GM23338 (cell line): ENCODE measurements at regions not wholly inside any gene's neighbourhood (a gene's known extent, or its start where the extent isn't known, plus 50 kb on each side); places are given as distances from the start of the nearest gene placed in this dataset.

Experiments
- ATAC-seq: fragments of 200-7000 bp; cut with Tn5 transposase; 3 replicates; pipeline ENCODE4 v1.9.1; 2020
- DNase-seq: peaks from one replicate; pipeline ENCODE4 v3.0.0-alpha.2; 2015; ENCODE audit warnings: low spot score
- H2AFZ ChIP-seq: fragments of 200-600 bp; sonication (generic); 2 replicates; pipeline ENCODE4 v1.8.0; 2016; ENCODE audit warnings: antibody characterized with exemption, mild to moderate bottlenecking, moderate library complexity
- H3F3A ChIP-seq: fragments of 200-600 bp; sonication (generic); replicated peaks from 2 replicates; pipeline ENCODE4 v1.8.0; 2017; ENCODE audit warnings: antibody characterized with exemption, mixed run types, low read depth
- H3K27ac ChIP-seq: fragments of 200-600 bp; sonication (generic); 2 replicates; pipeline ENCODE4 v1.6.1; 2016; ENCODE audit warnings: low read depth
- H3K27me3 ChIP-seq: fragments of 200-600 bp; sonication (generic); 2 replicates; pipeline ENCODE4 v1.8.0; 2016; ENCODE audit warnings: mild to moderate bottlenecking, mixed run types, moderate library complexity; ENCODE audit not compliant: insufficient read depth
- H3K36me3 ChIP-seq: fragments of 200-600 bp; sonication (generic); 2 replicates; pipeline ENCODE4 v1.8.0; 2016; ENCODE audit warnings: mild to moderate bottlenecking; ENCODE audit not compliant: insufficient read depth
- H3K4me1 ChIP-seq: fragments of 200-600 bp; sonication (generic); 2 replicates; pipeline ENCODE4 v1.8.0; 2016; ENCODE audit warnings: mild to moderate bottlenecking, moderate library complexity; ENCODE audit not compliant: insufficient read depth
- H3K4me2 ChIP-seq: fragments of 200-600 bp; sonication (generic); 2 replicates; pipeline ENCODE4 v1.7.1; 2017; ENCODE audit warnings: mixed run types
- H3K4me3 ChIP-seq: fragments of 200-600 bp; sonication (generic); 2 replicates; pipeline ENCODE4 v1.6.1; 2016; ENCODE audit warnings: mixed run types
- H3K79me2 ChIP-seq: fragments of 200-600 bp; sonication (generic); replicated peaks from 2 replicates; pipeline ENCODE4 v1.8.0; 2017; ENCODE audit warnings: mild to moderate bottlenecking; ENCODE audit not compliant: insufficient read depth
- H3K9me2 ChIP-seq: fragments of 200-600 bp; sonication (generic); 2 replicates; pipeline ENCODE4 v1.8.0; 2017; ENCODE audit not compliant: insufficient read depth
- H4K20me1 ChIP-seq: fragments of 200-600 bp; sonication (generic); replicated peaks from 2 replicates; pipeline ENCODE4 v1.8.0; 2017; ENCODE audit warnings: mild to moderate bottlenecking; ENCODE audit not compliant: insufficient read depth
- H3K27ac Mint-ChIP-seq: 2 replicates; pipeline ENCODE4 v1.8.0; 2020; ENCODE audit warnings: inconsistent platforms, mild to moderate bottlenecking, moderate library complexity, mixed read lengths
- H3K27me3 Mint-ChIP-seq: 3 replicates; pipeline ENCODE4 v1.8.0; 2022; ENCODE audit warnings: low read depth, mild to moderate bottlenecking, moderate library complexity, mixed read lengths, inconsistent platforms; ENCODE audit not compliant: insufficient read depth, poor library complexity
- H3K36me3 Mint-ChIP-seq: 3 replicates; pipeline ENCODE4 v1.8.0; 2021; ENCODE audit warnings: low read depth, mild to moderate bottlenecking, inconsistent platforms, moderate library complexity, mixed read lengths
- H3K4me1 Mint-ChIP-seq: 3 replicates; pipeline ENCODE4 v1.8.0; 2020; ENCODE audit warnings: mild to moderate bottlenecking, inconsistent platforms, mixed read lengths
- H3K4me3 Mint-ChIP-seq: 3 replicates; pipeline ENCODE4 v1.8.0; 2021; ENCODE audit warnings: moderate library complexity, mild to moderate bottlenecking, inconsistent platforms, mixed read lengths
- H3K9me3 Mint-ChIP-seq: 3 replicates; pipeline ENCODE4 v1.8.0; 2020; ENCODE audit warnings: moderate library complexity, mild to moderate bottlenecking, inconsistent platforms, mixed read lengths
- CREB1 ChIP-seq: fragments of 250-450 bp; sonication (Bioruptor Pico); IDR thresholded peaks from 2 replicates; pipeline ENCODE4 v1.5.0; 2020; ENCODE audit warnings: low read depth, mild to moderate bottlenecking, moderate library complexity
- CTCF ChIP-seq, 2 experiments: fragments of 200-600 bp in 1 of 2; sonication (generic) in 1 of 2; conservative IDR thresholded peaks; 2 replicates each; pipeline versions ENCODE4 v1.5.1 to v1.6.1; 2016 to 2017; ENCODE audit warnings: antibody characterized with exemption in 2 of 2, low read depth in 2 of 2, mild to moderate bottlenecking in 2 of 2, moderate library complexity in 1 of 2
- ETS1 ChIP-seq: IDR thresholded peaks from 2 replicates; pipeline ENCODE4 v1.6.1; 2016; ENCODE audit warnings: antibody characterized with exemption
- EZH2phosphoT487 ChIP-seq: fragments of 200-600 bp; sonication (generic); IDR thresholded peaks from one replicate; pipeline ENCODE4 v1.8.1; 2018; ENCODE audit warnings: antibody characterized with exemption; ENCODE audit not compliant: unreplicated experiment
- JUNB ChIP-seq: IDR thresholded peaks from one replicate; pipeline ENCODE4 v1.6.1; 2016; ENCODE audit warnings: antibody characterized with exemption; ENCODE audit not compliant: unreplicated experiment
- NANOG ChIP-seq: IDR thresholded peaks from 2 replicates; pipeline ENCODE4 v1.6.1; 2016; ENCODE audit warnings: antibody characterized with exemption, borderline replicate concordance
- POLR2AphosphoS5 ChIP-seq: IDR thresholded peaks from 2 replicates; pipeline ENCODE4 v1.6.1; 2016; ENCODE audit warnings: antibody characterized with exemption, low read depth
- REST ChIP-seq: IDR thresholded peaks from one replicate; pipeline ENCODE4 v1.6.1; 2018; ENCODE audit warnings: antibody characterized with exemption; ENCODE audit not compliant: unreplicated experiment
- STAT1 ChIP-seq: IDR thresholded peaks from one replicate; pipeline ENCODE4 v1.6.1; 2016; ENCODE audit warnings: antibody characterized with exemption; ENCODE audit not compliant: unreplicated experiment
- ZNF114 ChIP-seq: fragments of 250-450 bp; sonication (Bioruptor Pico); IDR thresholded peaks from 2 replicates; pipeline ENCODE4 v1.5.0; 2020; ENCODE audit warnings: mild to moderate bottlenecking, moderate library complexity
- ZNF331 ChIP-seq: fragments of 250-450 bp; sonication (Bioruptor Pico); IDR thresholded peaks from 2 replicates; pipeline ENCODE4 v1.5.0; 2020; ENCODE audit warnings: low read depth, mild to moderate bottlenecking, moderate library complexity
- ZNF462 ChIP-seq: fragments of 250-450 bp; sonication (Bioruptor Pico); IDR thresholded peaks from 2 replicates; pipeline ENCODE4 v1.5.0; 2020; ENCODE audit warnings: mild to moderate bottlenecking, moderate library complexity

- TF ChIP-seq CREB1 (CRISPR knock-in tag), result no peak
- no peak for TF ChIP-seq ZNF462
- no peak for TF ChIP-seq JUNB
- TF ChIP-seq ZNF114 (CRISPR knock-in tag), result no peak
- TF ChIP-seq EZH2phosphoT487, result no peak
- TF ChIP-seq STAT1, result no peak
- TF ChIP-seq POLR2AphosphoS5, result no peak
Measured at GRCh38 chr18:22278798-22279197, 109.4 kb downstream of the GATA6 start (continued).

- Mint-ChIP-seq H3K4me3 (no peak overlapping the region), H3K27me3 (peaks cover 6% of the 10 kb centered on the region), H3K27ac (no peak overlapping the region), H3K36me3 (no peaks in the 10 kb centered on the region), H3K9me3 (no peaks in the 10 kb centered on the region), H3K4me1 (peaks cover 4% of the 10 kb centered on the region; the same call in 2 of the 3 replicates)
- no peak for ATAC-seq
- no peak overlapping the region for H3K4me3 ChIP-seq
- no peaks in the 10 kb centered on the region for H3K79me2 ChIP-seq
- no peaks in the 10 kb centered on the region for H4K20me1 ChIP-seq
- no peak for TF ChIP-seq CREB1 (CRISPR knock-in tag)
- no peak for TF ChIP-seq ZNF331 (CRISPR knock-in tag)
- no peak for TF ChIP-seq CTCF (conservative IDR thresholded peaks at IDR 0.05; ENCODE audit: low read depth in 2 of 2)
- TF ChIP-seq NANOG, result no peak
- no peak for TF ChIP-seq JUNB
- TF ChIP-seq POLR2AphosphoS5, result no peak
- TF ChIP-seq ETS1, result no peak
- TF ChIP-seq ZNF114 (CRISPR knock-in tag), result no peak
- no peak for TF ChIP-seq REST
- H3F3A ChIP-seq, result no peaks in the 10 kb centered on the region
- H2AFZ ChIP-seq, result no peak overlapping the region
- no peaks in the 10 kb centered on the region for H3K9me2 ChIP-seq
- no peaks in the 10 kb centered on the region for H3K27me3 ChIP-seq
- no peak for DNase-seq
- H3K36me3 ChIP-seq, result no peaks in the 10 kb centered on the region
- H3K4me2 ChIP-seq, result no peak overlapping the region
- no peak overlapping the region for H3K27ac ChIP-seq
- H3K4me1 ChIP-seq, result no peaks in the 10 kb centered on the region
Measured at GRCh38 chr18:22277758-22278157, 108.4 kb downstream of the GATA6 start.
